Progenitor cell of endocrine pancreas (in vitro differentiated cells): ENCODE measurements at regions not wholly inside any gene's neighbourhood (a gene's known extent, or its start where the extent isn't known, plus 50 kb on each side); places are given as distances from the start of the nearest gene placed in this dataset.

Source experiments
- DNase-seq: peaks from one replicate; pipeline ENCODE4 v3.0.0; 2021; ENCODE audit warnings: low spot score; ENCODE audit not compliant: unreplicated experiment
- H3K27ac Mint-ChIP-seq: 2 replicates; pipeline ENCODE4 v1.8.0; 2021; ENCODE audit warnings: mild to moderate bottlenecking, moderate library complexity, mixed read lengths
- H3K27me3 Mint-ChIP-seq: 2 replicates; pipeline ENCODE4 v1.8.0; 2021; ENCODE audit warnings: mixed read lengths
- H3K36me3 Mint-ChIP-seq: 2 replicates; pipeline ENCODE4 v1.8.0; 2022; ENCODE audit warnings: mixed read lengths; ENCODE audit not compliant: insufficient read depth
- H3K4me1 Mint-ChIP-seq: 2 replicates; pipeline ENCODE4 v1.8.0; 2021; ENCODE audit warnings: low read depth, mixed read lengths
- H3K4me3 Mint-ChIP-seq: 2 replicates; pipeline ENCODE4 v1.8.0; 2021; ENCODE audit warnings: low read depth, mild to moderate bottlenecking, moderate library complexity, mixed read lengths
- H3K9me3 Mint-ChIP-seq: 2 replicates; pipeline ENCODE4 v1.8.0; 2021; ENCODE audit warnings: low read depth, mixed read lengths
- CTCF ChIP-seq: fragments of 200-600 bp; sonication (generic); IDR thresholded peaks from one replicate; pipeline ENCODE4 v1.5.0; 2021; ENCODE audit warnings: antibody characterized with exemption, mild to moderate bottlenecking; ENCODE audit not compliant: unreplicated experiment

- H3K36me3 Mint-ChIP-seq: no peaks in the 10 kb centered on the region
- H3K27me3 Mint-ChIP-seq: peaks cover 49% of the 10 kb centered on the region
- DNase-seq: no peak
- peaks cover 5% of the 10 kb centered on the region for H3K4me1 Mint-ChIP-seq
- no peak overlapping the region for H3K27ac Mint-ChIP-seq
- H3K9me3 Mint-ChIP-seq: no peaks in the 10 kb centered on the region
- no peak for TF ChIP-seq CTCF
- no peak overlapping the region for H3K4me3 Mint-ChIP-seq
Observed at GRCh38 chr17:71337938-71338337, 782.9 kb upstream of the SOX9 start.

- H3K4me3 Mint-ChIP-seq: no peak overlapping the region
- TF ChIP-seq CTCF: no peak
- DNase-seq: no peak
- H3K27me3 Mint-ChIP-seq: peaks cover 52% of the 10 kb centered on the region
- H3K4me1 Mint-ChIP-seq: peaks cover 5% of the 10 kb centered on the region
- no peak overlapping the region for H3K27ac Mint-ChIP-seq
- H3K9me3 Mint-ChIP-seq: no peaks in the 10 kb centered on the region
- no peaks in the 10 kb centered on the region for H3K36me3 Mint-ChIP-seq
Observed at GRCh38 chr17:71338396-71338795, 782.4 kb upstream of the SOX9 start.

- H3K4me1 Mint-ChIP-seq: peaks cover 2% of the 10 kb centered on the region
Observed at GRCh38 chr17:71339206-71339605, 781.6 kb upstream of the SOX9 start.

GRCh38 chr17:71342737-71343136, 778.1 kb upstream of the SOX9 start:
- H3K36me3 Mint-ChIP-seq: no peaks in the 10 kb centered on the region
- H3K4me3 Mint-ChIP-seq: no peak overlapping the region
- H3K4me1 Mint-ChIP-seq: peaks cover 3% of the 10 kb centered on the region
- TF ChIP-seq CTCF: no peak
- peaks cover 34% of the 10 kb centered on the region for H3K27me3 Mint-ChIP-seq
- no peak for DNase-seq
- H3K27ac Mint-ChIP-seq: no peak overlapping the region
- H3K9me3 Mint-ChIP-seq: peaks cover 3% of the 10 kb centered on the region

More at GRCh38 chr17:71339206-71339605, 781.6 kb upstream of the SOX9 start:
- no peaks in the 10 kb centered on the region for H3K36me3 Mint-ChIP-seq
- H3K9me3 Mint-ChIP-seq: no peaks in the 10 kb centered on the region
- TF ChIP-seq CTCF: no peak
- no peak overlapping the region for H3K4me3 Mint-ChIP-seq
- no peak for DNase-seq
- no peak overlapping the region for H3K27ac Mint-ChIP-seq
- H3K27me3 Mint-ChIP-seq: peaks cover 45% of the 10 kb centered on the region

GRCh38 chr17:71349908-71350600, 770.8 kb upstream of the SOX9 start:
- TF ChIP-seq CTCF: no peak
- Mint-ChIP-seq H3K27me3 (peaks cover 12% of the 10 kb centered on the region), H3K4me1 (peaks cover 4% of the 10 kb centered on the region), H3K27ac (no peak overlapping the region), H3K4me3 (no peak overlapping the region), H3K36me3 (no peaks in the 10 kb centered on the region), H3K9me3 (peaks cover 11% of the 10 kb centered on the region)
- DNase-seq: no peak
